SK-N-MC (cell line): ENCODE measurements at regions not wholly inside any gene's neighbourhood (a gene's known extent, or its start where the extent isn't known, plus 50 kb on each side); places are given as distances from the start of the nearest gene placed in this dataset.

ENCODE experiments used
- EZH2 ChIP-seq: fragments of 200-600 bp; sonication (generic); IDR thresholded peaks from one replicate; pipeline ENCODE4 v1.6.1; 2017; ENCODE audit warnings: antibody characterized with exemption
- FOXP2 ChIP-seq: optimal IDR thresholded peaks from 2 replicates; pipeline ENCODE3; 2011; ENCODE audit warnings: mild to moderate bottlenecking, moderate library complexity; ENCODE audit not compliant: insufficient read depth; ENCODE audit errors: extremely low read length, control extremely low read depth
- POLR2AphosphoS5 ChIP-seq: IDR thresholded peaks from 2 replicates; pipeline ENCODE4 v1.6.1; 2012; ENCODE audit warnings: mild to moderate bottlenecking, low read depth, low read length, borderline replicate concordance

DNA sequence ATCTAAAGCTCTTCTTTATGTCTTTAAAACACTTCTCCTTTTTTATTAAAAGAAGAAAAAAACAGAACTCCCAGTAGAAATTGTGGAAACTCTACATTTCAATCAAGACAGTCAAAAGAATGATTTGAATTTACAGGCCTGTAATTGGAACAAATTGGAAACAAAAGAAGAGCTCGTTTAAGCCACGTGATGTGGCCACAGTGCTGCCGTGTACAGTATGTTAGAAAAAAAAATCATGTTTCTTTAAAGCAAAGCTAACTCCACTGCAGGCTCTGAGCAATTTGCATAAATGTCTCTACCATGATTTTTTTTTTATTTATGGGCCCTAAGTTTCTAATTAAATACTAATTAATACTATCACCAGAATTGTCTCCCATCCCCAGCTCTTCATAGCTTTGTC is 325.6 kb downstream of the ZSWIM6 start:
- TF ChIP-seq EZH2 (no peak), POLR2AphosphoS5 (no peak), FOXP2 (no peak)
